GM13976 (cell line): ENCODE measurements at regions not wholly inside any gene's neighbourhood (a gene's known extent, or its start where the extent isn't known, plus 50 kb on each side); places are given as distances from the start of the nearest gene placed in this dataset.
"Not testable (repeated sequence)": the region's sequence is repeated elsewhere in the genome, so short reads cannot be mapped to it uniquely, and the experiment has no call there.

Source experiments
- DNase-seq: peaks from one replicate; pipeline ENCODE4 v3.0.0; 2012; ENCODE audit warnings: low spot score
- in situ Hi-C: fragments of 300-500 bp; cut with MboI; formaldehyde crosslinking; loops from one replicate; pipeline ENCODE4 v1.12.0; 2022; ENCODE audit warnings: low sequenced_read_pairs, mixed read lengths, inconsistent platforms; ENCODE audit not compliant: unreplicated experiment
- TF ChIP-seq, protein P1 (sequence below): IDR thresholded peaks from 2 replicates; pipeline ENCODE4 v1.5.1; 2012; ENCODE audit warnings: borderline replicate concordance, mild to moderate bottlenecking; ENCODE audit not compliant: insufficient read depth; ENCODE audit errors: extremely low read depth, missing control alignments, control extremely low read depth

DNA sequence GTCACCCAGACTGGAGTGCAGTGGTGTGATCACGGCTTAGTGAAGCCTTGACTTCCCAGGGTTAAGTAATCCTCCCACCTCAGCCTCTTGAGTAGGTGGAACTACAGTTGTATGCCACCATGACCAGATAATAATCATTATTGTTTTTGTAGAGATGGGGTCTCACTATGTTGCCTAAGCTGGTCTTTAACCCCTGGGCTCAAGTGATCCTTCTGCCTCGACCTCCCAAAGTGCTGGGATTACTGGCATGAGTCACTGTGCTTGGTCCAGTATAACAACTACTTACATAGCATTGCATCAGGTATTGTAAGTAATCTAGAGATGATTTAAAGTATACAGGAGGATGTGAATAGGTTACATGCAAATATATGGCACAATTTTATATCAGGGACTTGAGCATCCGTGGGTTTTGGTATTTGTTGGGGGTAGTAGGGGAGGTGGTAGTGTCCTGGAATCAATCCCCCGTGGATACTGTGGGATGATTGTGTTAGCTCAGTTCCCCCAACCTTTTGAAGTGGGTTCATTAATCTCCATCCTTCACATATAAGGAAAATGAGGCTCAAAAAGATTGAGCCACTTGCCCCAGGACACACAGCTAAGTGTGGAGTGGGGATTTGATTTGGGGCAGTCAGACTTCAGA lies 61.4 kb upstream of the CNIH3 start:
- TF ChIP-seq, protein P1, sequence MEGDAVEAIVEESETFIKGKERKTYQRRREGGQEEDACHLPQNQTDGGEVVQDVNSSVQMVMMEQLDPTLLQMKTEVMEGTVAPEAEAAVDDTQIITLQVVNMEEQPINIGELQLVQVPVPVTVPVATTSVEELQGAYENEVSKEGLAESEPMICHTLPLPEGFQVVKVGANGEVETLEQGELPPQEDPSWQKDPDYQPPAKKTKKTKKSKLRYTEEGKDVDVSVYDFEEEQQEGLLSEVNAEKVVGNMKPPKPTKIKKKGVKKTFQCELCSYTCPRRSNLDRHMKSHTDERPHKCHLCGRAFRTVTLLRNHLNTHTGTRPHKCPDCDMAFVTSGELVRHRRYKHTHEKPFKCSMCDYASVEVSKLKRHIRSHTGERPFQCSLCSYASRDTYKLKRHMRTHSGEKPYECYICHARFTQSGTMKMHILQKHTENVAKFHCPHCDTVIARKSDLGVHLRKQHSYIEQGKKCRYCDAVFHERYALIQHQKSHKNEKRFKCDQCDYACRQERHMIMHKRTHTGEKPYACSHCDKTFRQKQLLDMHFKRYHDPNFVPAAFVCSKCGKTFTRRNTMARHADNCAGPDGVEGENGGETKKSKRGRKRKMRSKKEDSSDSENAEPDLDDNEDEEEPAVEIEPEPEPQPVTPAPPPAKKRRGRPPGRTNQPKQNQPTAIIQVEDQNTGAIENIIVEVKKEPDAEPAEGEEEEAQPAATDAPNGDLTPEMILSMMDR = no peak
- no peak for DNase-seq
- in situ Hi-C loops = no loop called here

DNA sequence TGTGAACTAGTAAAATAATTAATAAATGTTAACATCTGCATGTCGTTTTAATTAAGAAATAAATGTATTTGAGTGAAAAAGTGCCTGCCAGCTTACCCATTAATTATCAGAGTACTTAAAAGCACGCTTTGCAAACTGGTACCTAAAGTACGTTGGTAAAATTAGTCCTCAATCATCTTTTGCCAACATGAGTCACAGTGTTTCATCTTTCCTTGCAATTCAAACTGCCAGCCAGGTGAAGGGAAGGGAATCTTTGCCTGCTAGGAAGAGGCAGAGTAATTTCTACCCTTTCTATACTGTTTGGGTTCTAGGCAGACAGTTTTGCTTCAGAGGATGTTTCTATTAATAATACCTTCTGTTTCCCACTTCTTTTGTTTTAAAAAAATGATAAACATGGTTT lies 57.2 kb upstream of the CNIH3 start:
- TF ChIP-seq, protein P1 = no peak
- DNase-seq = no peak
- in situ Hi-C loops = no loop called here

DNA sequence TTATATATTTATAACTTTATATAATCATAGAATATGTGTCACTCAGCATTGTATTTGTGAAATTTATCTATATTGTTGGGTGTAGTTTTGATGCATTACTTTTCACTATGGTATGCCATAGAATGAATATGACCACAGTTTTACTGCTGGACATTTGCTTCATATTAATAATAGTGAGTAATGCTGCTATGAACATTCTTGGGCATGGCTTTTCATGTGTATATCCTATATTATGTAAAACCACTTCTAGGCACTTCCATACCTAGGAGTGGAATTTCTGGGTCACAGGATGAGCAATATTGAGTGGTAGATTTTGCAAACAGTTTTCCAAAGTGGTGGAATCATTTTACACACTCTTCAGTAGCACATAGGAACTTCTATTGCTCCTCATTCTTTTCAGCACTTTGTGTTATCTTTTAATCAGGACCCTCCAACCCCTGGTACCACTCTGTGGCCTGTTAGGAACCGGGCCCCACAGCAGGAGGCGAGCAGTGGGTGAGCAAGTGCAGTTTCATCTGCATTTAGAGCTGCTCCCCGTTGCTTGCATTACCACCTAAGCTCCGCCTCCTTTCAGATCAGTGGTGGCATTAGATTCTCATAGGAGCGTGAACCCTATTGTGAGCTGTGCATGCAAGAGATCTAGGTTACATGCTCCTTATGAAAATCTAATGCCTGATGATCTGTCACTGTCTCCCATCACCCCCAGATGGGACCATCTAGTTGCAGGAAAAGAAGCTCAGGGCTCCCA lies 56.0 kb upstream of the CNIH3 start:
- in situ Hi-C loops = no loop called here
- no peak for DNase-seq

DNA sequence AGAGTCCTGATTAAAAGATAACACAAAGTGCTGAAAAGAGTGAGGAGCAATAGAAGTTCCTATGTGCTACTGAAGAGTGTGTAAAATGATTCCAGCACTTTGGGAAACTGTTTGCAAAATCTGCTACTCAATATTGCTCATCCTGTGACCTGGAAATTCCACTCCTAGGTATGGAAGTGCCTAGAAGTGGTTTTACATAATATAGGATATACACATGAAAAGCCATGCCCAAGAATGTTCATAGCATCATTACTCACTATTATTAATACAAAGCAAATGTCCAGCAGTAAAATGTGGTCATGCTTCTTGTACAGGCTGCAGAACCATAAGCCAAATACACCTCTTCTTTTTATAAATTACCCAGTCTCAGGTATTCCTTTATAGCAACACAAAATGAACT lies 53.2 kb upstream of the CNIH3 start:
- DNase-seq, in situ Hi-C loops: not testable (repeated sequence)

More for the DNA sequence above, 56.0 kb upstream of the CNIH3 start:
- TF ChIP-seq, protein P1 = no peak

DNA sequence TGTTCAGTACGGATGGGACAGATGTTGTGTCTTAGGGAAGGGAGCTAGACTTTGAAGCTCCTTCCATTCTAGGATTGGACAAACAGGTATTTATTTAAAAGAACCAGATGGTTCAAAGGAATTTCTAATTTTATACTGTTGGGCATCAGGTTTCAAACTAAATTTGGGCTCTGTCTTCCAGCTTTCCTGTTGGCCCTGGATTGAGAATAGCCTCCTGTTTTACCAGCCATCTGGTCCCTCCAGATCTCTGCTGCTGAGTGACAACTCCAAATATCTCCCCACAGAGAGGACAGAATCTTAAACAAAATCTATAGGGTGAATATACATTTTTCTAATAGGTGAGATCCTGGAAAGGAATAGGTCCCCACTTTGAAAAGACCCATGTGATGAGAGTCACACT lies 52.5 kb upstream of the CNIH3 start:
- in situ Hi-C loops = no loop called here
- TF ChIP-seq, protein P1 = no peak
- no peak for DNase-seq

DNA sequence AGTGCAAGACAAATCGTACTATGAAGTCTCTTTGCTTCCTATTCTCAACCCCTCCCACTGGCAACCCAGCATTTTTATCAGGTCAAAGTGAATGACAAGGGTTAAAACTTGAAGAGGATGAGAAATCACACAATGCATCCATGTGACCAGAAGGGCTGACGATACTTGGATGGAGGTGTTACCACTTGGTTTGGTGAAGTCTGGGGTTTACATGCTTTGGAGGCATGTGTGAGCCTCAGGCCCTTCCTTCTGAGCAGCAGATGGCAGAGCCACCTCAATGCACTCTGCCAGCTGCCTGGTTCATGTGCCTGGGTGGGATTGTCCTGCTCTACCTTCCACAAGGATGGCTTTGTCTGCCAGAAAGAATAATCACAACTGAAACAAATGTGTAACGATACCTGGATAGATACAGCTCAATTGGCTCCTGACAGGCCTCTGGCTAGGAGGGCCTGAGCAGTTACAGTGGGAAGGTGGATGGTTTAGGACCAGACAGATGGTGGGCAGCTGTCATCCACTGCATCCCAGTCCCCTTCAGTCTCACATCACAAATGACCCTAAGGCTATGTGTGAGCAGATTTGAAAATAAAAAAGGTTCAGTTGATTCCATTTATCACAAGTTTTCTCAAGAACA lies 51.5 kb upstream of the CNIH3 start:
- no peak for DNase-seq
- in situ Hi-C loops = no loop called here
- TF ChIP-seq, protein P1 = no peak

DNA sequence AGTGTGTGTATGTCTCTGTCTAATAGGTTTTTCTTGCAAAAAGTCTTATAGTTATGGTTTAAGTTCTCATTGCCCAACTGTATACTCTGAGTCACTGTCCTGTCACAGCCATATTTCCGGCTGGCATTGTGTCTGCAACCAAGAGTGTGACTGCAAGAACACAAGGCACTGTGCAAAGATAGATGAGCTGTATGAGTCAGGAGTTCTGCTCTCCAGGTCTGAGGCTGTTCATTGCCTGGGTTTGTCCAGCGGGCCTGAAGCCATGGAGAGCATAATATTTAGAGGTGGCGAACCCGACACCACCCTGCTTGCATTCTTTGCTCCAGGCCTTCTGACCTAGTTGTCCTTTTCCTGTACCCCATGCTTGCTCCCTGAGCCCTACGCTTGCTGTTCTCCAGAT lies 50.9 kb upstream of the CNIH3 start:
- DNase-seq = no peak
- in situ Hi-C loops = no loop called here
- TF ChIP-seq, protein P1 = no peak
